Erythroblast (primary cell): ENCODE measurements at regions not wholly inside any gene's neighbourhood (a gene's known extent, or its start where the extent isn't known, plus 50 kb on each side); places are given as distances from the start of the nearest gene placed in this dataset.

Experiments
- GATA1 ChIP-seq: IDR thresholded peaks from 2 replicates; pipeline ENCODE4 v1.6.1; 2011; ENCODE audit warnings: low read depth, mild to moderate bottlenecking, control low read depth, low read length, moderate library complexity
- POLR2A ChIP-seq: IDR thresholded peaks from 2 replicates; pipeline ENCODE4 v1.6.1; 2011; ENCODE audit warnings: mild to moderate bottlenecking, low read length

DNA sequence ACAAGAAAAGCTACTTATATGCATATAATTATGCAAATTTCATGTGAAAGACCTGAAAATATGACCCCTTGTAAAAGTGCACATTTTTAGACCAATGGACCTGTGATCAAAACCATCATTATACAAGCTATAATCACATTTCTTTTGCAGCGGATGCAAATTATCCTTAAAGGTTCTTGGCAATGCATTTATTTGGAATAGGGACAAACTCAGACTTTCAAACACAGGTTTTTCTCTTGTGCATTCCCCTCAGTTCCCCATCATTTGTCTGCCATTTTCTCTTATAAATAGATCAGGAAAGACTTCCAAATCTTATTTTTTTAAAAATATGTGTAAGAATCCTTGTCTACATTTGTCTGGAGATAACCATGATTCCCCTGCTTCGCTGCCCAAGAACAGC, 954.2 kb upstream of the NRXN1 start:
- TF ChIP-seq POLR2A (no peak), GATA1 (no peak)
